Posterior vena cava (tissue), 2 donors: ENCODE measurements at regions not wholly inside any gene's neighbourhood (a gene's known extent, or its start where the extent isn't known, plus 50 kb on each side); places are given as distances from the start of the nearest gene placed in this dataset.

Experiments used
- DNase-seq: peaks from one replicate; pipeline ENCODE4 v3.0.0-alpha.2; 2020; ENCODE audit warnings: low spot score
- intact Hi-C, 2 donors: fragments of 100-400 bp; cut with DNase I; formaldehyde crosslinking; loops; one replicate each; pipeline versions ENCODE4 v1.14.1 to v1.14.2; 2022 to 2023
- donor health status: DM: yes; HTN: yes; CAD: no.
- donor health status: DM: yes; HTN: yes; CAD: no.

GRCh38 chr11:15563054-15563453, 448.3 kb downstream of the INSC start:
- intact Hi-C loops, result no loop called here
- DNase-seq, result no peak

GRCh38 chr11:15565880-15566279, 451.2 kb downstream of the INSC start:
- no peak for DNase-seq

GRCh38 chr11:15568440-15568839, 453.7 kb downstream of the INSC start:
- intact Hi-C loops, result no loop called here
- no peak for DNase-seq

More at GRCh38 chr11:15565880-15566279, 451.2 kb downstream of the INSC start:
- intact Hi-C loops, result no loop called here

- no peak for DNase-seq
Measured at GRCh38 chr11:15569305-15570025, 454.7 kb downstream of the INSC start.

GRCh38 chr11:15575409-15575808, 460.7 kb downstream of the INSC start:
- no peak for DNase-seq
- intact Hi-C loops, result no loop called here

More at GRCh38 chr11:15569305-15570025, 454.7 kb downstream of the INSC start:
- intact Hi-C loops, result no loop called here

GRCh38 chr11:15576769-15577168, 462.0 kb downstream of the INSC start:
- intact Hi-C loops, result no loop called here
- no peak for DNase-seq

GRCh38 chr11:15577519-15577918, 462.8 kb downstream of the INSC start:
- intact Hi-C loops, result no loop called here
- no peak for DNase-seq

GRCh38 chr11:15579287-15580001, 464.7 kb downstream of the INSC start:
- intact Hi-C loops, result loop anchor here in 1 of 2 donors (10.0 kb wide), 1 partner anchor 1125 kb away; no protein-coding TSS in a partner anchor
- DNase-seq, result no peak

GRCh38 chr11:15580056-15580774, 465.5 kb downstream of the INSC start:
- intact Hi-C loops, result loop anchor here in 1 of 2 donors (10.0 kb wide), 1 partner anchor 1125 kb away; no protein-coding TSS in a partner anchor
- no peak for DNase-seq

GRCh38 chr11:15580775-15581095, 466.0 kb downstream of the INSC start:
- intact Hi-C loops, result loop anchor here in 1 of 2 donors (10.0 kb wide), 1 partner anchor 1126 kb away; no protein-coding TSS in a partner anchor
- no peak for DNase-seq

GRCh38 chr11:15584158-15584557, 469.4 kb downstream of the INSC start:
- DNase-seq, result no peak
- intact Hi-C loops, result loop anchor here in 1 of 2 donors (10.0 kb wide), 1 partner anchor 1129 kb away; no protein-coding TSS in a partner anchor

GRCh38 chr11:15585602-15586331, 471.0 kb downstream of the INSC start:
- intact Hi-C loops, result loop anchor here in 1 of 2 donors (10.0 kb wide), 1 partner anchor 1131 kb away; no protein-coding TSS in a partner anchor
- DNase-seq, result no peak

GRCh38 chr11:15586741-15587473, 472.2 kb downstream of the INSC start:
- intact Hi-C loops, result loop anchor here in 1 of 2 donors (10.0 kb wide), 1 partner anchor 1132 kb away; no protein-coding TSS in a partner anchor
- DNase-seq, result no peak

- DNase-seq, result no peak
- intact Hi-C loops, result loop anchor here in 1 of 2 donors (10.0 kb wide), 1 partner anchor 1134 kb away; no protein-coding TSS in a partner anchor
Measured at GRCh38 chr11:15589070-15589626, 474.4 kb downstream of the INSC start.

GRCh38 chr11:15590132-15590531, 475.4 kb downstream of the INSC start:
- intact Hi-C loops, result no loop called here

GRCh38 chr11:15591112-15591537, 476.4 kb downstream of the INSC start:
- intact Hi-C loops, result no loop called here
- DNase-seq, result no peak

More at GRCh38 chr11:15590132-15590531, 475.4 kb downstream of the INSC start:
- DNase-seq, result no peak

GRCh38 chr11:15594607-15595006, 479.9 kb downstream of the INSC start:
- DNase-seq, result no peak
- intact Hi-C loops, result no loop called here

GRCh38 chr11:15599376-15599775, 484.7 kb downstream of the INSC start:
- intact Hi-C loops, result no loop called here

More at GRCh38 chr11:15599376-15599775, 484.7 kb downstream of the INSC start:
- DNase-seq, result no peak
